ENCODE measurements at regions not wholly inside any gene's neighbourhood (a gene's known extent, or its start where the extent isn't known, plus 50 kb on each side); places are given as distances from the start of the nearest gene placed in this dataset.

GRCh38 chr2:228723599-228723998 lies 542.1 kb upstream of the SPHKAP start:
- peaks cover 34% of the 10 kb centered on the region for H3K27me3 ChIP-seq (ENCODE audit: low read length)
- no peak for DNase-seq
- no peak for ATAC-seq
- no peaks in the 10 kb centered on the region for H3F3A ChIP-seq (ENCODE audit: low read length, unreplicated experiment)
- ChIA-PET POLR2A (ENCODE audit: unreplicated experiment) (no interaction called here), CTCF (no interaction called here)
- no peak overlapping the region for H3K9ac ChIP-seq (ENCODE audit: low read length)
- H3K9me3 ChIP-seq (ENCODE audit: low read length) = no peaks in the 10 kb centered on the region
- intact Hi-C loops (cut with micrococcal nuclease) = no loop called here
- no peak overlapping the region for H2AFZ ChIP-seq (ENCODE audit: low read length)
- H4K20me1 ChIP-seq (ENCODE audit: low read length) = no peaks in the 10 kb centered on the region
- H3K36me3 ChIP-seq (ENCODE audit: low read depth, low read length) = no peaks in the 10 kb centered on the region
- TF ChIP-seq, protein P1, sequence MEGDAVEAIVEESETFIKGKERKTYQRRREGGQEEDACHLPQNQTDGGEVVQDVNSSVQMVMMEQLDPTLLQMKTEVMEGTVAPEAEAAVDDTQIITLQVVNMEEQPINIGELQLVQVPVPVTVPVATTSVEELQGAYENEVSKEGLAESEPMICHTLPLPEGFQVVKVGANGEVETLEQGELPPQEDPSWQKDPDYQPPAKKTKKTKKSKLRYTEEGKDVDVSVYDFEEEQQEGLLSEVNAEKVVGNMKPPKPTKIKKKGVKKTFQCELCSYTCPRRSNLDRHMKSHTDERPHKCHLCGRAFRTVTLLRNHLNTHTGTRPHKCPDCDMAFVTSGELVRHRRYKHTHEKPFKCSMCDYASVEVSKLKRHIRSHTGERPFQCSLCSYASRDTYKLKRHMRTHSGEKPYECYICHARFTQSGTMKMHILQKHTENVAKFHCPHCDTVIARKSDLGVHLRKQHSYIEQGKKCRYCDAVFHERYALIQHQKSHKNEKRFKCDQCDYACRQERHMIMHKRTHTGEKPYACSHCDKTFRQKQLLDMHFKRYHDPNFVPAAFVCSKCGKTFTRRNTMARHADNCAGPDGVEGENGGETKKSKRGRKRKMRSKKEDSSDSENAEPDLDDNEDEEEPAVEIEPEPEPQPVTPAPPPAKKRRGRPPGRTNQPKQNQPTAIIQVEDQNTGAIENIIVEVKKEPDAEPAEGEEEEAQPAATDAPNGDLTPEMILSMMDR (conservative IDR thresholded peaks at IDR 0.05; ENCODE audit: low read depth, low read length) = no peak
- TF ChIP-seq EZH2phosphoT487 (IDR thresholded peaks at IDR 0.05; ENCODE audit: borderline replicate concordance, low read length) (no peak), EZH2 (IDR thresholded peaks at IDR 0.05; ENCODE audit: low read length, unreplicated experiment) (no peak)
- no peak overlapping the region for H3K27ac ChIP-seq (ENCODE audit: low read length)
- H3K4me2 ChIP-seq (ENCODE audit: low read length) = no peak overlapping the region
- no peaks in the 10 kb centered on the region for H3K79me2 ChIP-seq (ENCODE audit: low read length)
- BruUV-seq (replicated peaks) = no TSS peak
- H3K4me1 ChIP-seq (ENCODE audit: insufficient read depth, low read length) = no peaks in the 10 kb centered on the region
- no peaks in the 10 kb centered on the region for H3K9me2 ChIP-seq (replicated peaks; ENCODE audit: low read length)
- no peak overlapping the region for H3K4me3 ChIP-seq (ENCODE audit: low read length)

DNA sequence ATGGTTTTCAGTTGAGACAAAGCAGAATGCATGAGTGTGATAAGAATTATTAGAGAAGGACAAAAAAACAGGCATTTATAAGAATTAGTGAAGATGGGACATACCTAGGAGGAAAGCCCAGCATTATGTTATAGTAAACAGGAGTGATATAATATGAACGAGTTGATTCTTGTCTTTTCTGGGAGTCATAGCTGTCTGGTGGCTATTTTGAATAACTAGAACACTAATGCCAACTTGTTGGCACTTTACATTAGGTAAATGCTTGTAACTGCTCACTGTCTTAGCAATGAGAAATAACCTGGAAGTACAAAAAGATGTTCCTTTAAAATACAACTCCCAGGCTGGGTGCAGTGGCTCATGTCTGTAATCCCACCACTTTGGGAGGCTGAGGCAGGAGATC lies 540.8 kb upstream of the SPHKAP start:
- BruUV-seq (replicated peaks) = no TSS peak
- Histone ChIP-seq H4K20me1 (ENCODE audit: low read length) (no peaks in the 10 kb centered on the region), H3K36me3 (ENCODE audit: low read depth, low read length) (no peaks in the 10 kb centered on the region), H3K27ac (ENCODE audit: low read length) (no peak overlapping the region), H2AFZ (ENCODE audit: low read length) (no peak overlapping the region), H3K9ac (ENCODE audit: low read length) (no peak overlapping the region), H3K79me2 (ENCODE audit: low read length) (no peaks in the 10 kb centered on the region), H3K9me2 (replicated peaks; ENCODE audit: low read length) (no peaks in the 10 kb centered on the region), H3K9me3 (ENCODE audit: low read length) (no peaks in the 10 kb centered on the region), H3K4me2 (ENCODE audit: low read length) (no peak overlapping the region), H3K27me3 (ENCODE audit: low read length) (peaks cover 34% of the 10 kb centered on the region), H3F3A (ENCODE audit: low read length, unreplicated experiment) (no peaks in the 10 kb centered on the region), H3K4me1 (ENCODE audit: insufficient read depth, low read length) (no peaks in the 10 kb centered on the region), H3K4me3 (ENCODE audit: low read length) (no peak overlapping the region)
- CTCF ChIA-PET = no interaction called here
- intact Hi-C loops (cut with micrococcal nuclease) = no loop called here
- ATAC-seq = no peak
- TF ChIP-seq EZH2 (IDR thresholded peaks at IDR 0.05; ENCODE audit: low read length, unreplicated experiment) (no peak), EZH2phosphoT487 (IDR thresholded peaks at IDR 0.05; ENCODE audit: borderline replicate concordance, low read length) (no peak)
- TF ChIP-seq, protein P1 (conservative IDR thresholded peaks at IDR 0.05; ENCODE audit: low read depth, low read length) = no peak
- no peak for DNase-seq
- POLR2A ChIA-PET (ENCODE audit: unreplicated experiment) = no interaction called here

DNA sequence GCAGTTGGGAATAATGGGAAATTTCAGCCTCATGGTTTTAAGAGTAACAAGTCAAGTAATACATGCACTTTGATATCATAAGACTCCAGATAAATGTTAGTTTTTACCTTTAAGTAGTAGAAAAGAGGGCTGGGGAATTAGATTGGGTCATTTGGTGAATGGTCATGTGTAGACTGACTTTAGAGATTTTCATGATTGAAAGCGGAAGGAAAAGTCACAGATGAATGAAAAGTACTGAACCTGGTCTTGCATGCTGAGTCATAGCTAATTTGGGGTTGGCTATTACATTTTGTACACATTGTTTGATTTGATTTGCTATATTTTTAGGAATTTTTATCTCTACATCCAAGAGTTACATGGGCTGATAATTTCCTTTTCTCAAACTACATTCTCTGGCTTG lies 539.4 kb upstream of the SPHKAP start:
- Histone ChIP-seq H3K9me2 (replicated peaks; ENCODE audit: low read length) (no peaks in the 10 kb centered on the region), H3K27me3 (ENCODE audit: low read length) (peaks cover 29% of the 10 kb centered on the region), H3K4me2 (ENCODE audit: low read length) (no peak overlapping the region), H3K9ac (ENCODE audit: low read length) (no peak overlapping the region), H2AFZ (ENCODE audit: low read length) (no peak overlapping the region), H3K4me3 (ENCODE audit: low read length) (no peak overlapping the region), H3K79me2 (ENCODE audit: low read length) (no peaks in the 10 kb centered on the region), H4K20me1 (ENCODE audit: low read length) (no peaks in the 10 kb centered on the region), H3K27ac (ENCODE audit: low read length) (no peak overlapping the region), H3K4me1 (ENCODE audit: insufficient read depth, low read length) (no peaks in the 10 kb centered on the region), H3K36me3 (ENCODE audit: low read depth, low read length) (no peaks in the 10 kb centered on the region), H3K9me3 (ENCODE audit: low read length) (no peaks in the 10 kb centered on the region), H3F3A (ENCODE audit: low read length, unreplicated experiment) (no peaks in the 10 kb centered on the region)
- CTCF ChIA-PET = no interaction called here
- TF ChIP-seq EZH2phosphoT487 (IDR thresholded peaks at IDR 0.05; ENCODE audit: borderline replicate concordance, low read length) = no peak
- TF ChIP-seq, protein P1 (conservative IDR thresholded peaks at IDR 0.05; ENCODE audit: low read depth, low read length) = no peak
- no peak for TF ChIP-seq EZH2 (IDR thresholded peaks at IDR 0.05; ENCODE audit: low read length, unreplicated experiment)
- BruUV-seq (replicated peaks) = no TSS peak
- DNase-seq = no peak
- POLR2A ChIA-PET (ENCODE audit: unreplicated experiment) = no interaction called here
- ATAC-seq = no peak
- intact Hi-C loops (cut with micrococcal nuclease) = no loop called here
